OCI-LY7 (cell line): ENCODE measurements at regions not wholly inside any gene's neighbourhood (a gene's known extent, or its start where the extent isn't known, plus 50 kb on each side); places are given as distances from the start of the nearest gene placed in this dataset.
"Not testable (repeated sequence)": the region's sequence is repeated elsewhere in the genome, so short reads cannot be mapped to it uniquely, and the experiment has no call there.

Source experiments
- BruUV-seq: library from RNA; stranded (reverse); fragments of 400-500 nt; replicated peaks from 2 replicates; lab custom pipeline; 2021; lab: Mats Ljungman, UMichigan
- CTCF ChIA-PET: fragments of 300-600 bp; sonication (Branson Sonifier 250); formaldehyde crosslinking; loops from one replicate; lab custom pipeline; 2022; ENCODE audit warnings: antibody characterized with exemption; ENCODE audit not compliant: unreplicated experiment; lab: Charles Lee
- POLR2A ChIA-PET: fragments of 300-600 bp; sonication (Branson Sonifier 250); formaldehyde crosslinking; loops from one replicate; lab custom pipeline; 2022; ENCODE audit warnings: antibody characterized with exemption; lab: Charles Lee
- DNase-seq: peaks from one replicate; pipeline ENCODE4 v3.0.0-alpha.2; 2015; ENCODE audit warnings: low spot score
- H2AFZ ChIP-seq: fragments of 200-600 bp; sonication (generic), shearing (Covaris generic); 2 replicates; pipeline ENCODE4 v1.6.1; 2014; ENCODE audit warnings: mild to moderate bottlenecking, antibody characterized with exemption, low read length, moderate library complexity
- H3K27ac ChIP-seq: fragments of 200-600 bp; sonication (generic); 2 replicates; pipeline ENCODE4 v1.5.1; 2014; ENCODE audit warnings: mixed run types, low read depth, mild to moderate bottlenecking, moderate library complexity, low read length, inconsistent platforms; ENCODE audit not compliant: poor library complexity, severe bottlenecking
- H3K36me3 ChIP-seq: fragments of 200-600 bp; sonication (generic); 2 replicates; pipeline ENCODE4 v1.6.1; 2014; ENCODE audit warnings: mild to moderate bottlenecking, antibody characterized with exemption, low read length, moderate library complexity, mixed read lengths; ENCODE audit not compliant: insufficient read depth
- H3K4me1 ChIP-seq: fragments of 200-600 bp; sonication (generic); 2 replicates; pipeline ENCODE4 v1.5.1; 2014; ENCODE audit warnings: mild to moderate bottlenecking, low read length; ENCODE audit not compliant: insufficient read depth, poor library complexity, severe bottlenecking
- H3K4me2 ChIP-seq: fragments of 200-600 bp; sonication (generic); 2 replicates; pipeline ENCODE4 v1.6.1; 2014; ENCODE audit warnings: mild to moderate bottlenecking, low read length
- H3K4me3 ChIP-seq: fragments of 200-600 bp; sonication (generic); 2 replicates; pipeline ENCODE4 v1.5.1; 2014; ENCODE audit warnings: mild to moderate bottlenecking, low read depth, low read length; ENCODE audit not compliant: poor library complexity, severe bottlenecking
- H3K79me2 ChIP-seq: fragments of 200-600 bp; sonication (generic); 2 replicates; pipeline ENCODE4 v1.6.1; 2016; ENCODE audit warnings: low read depth, mild to moderate bottlenecking, low read length, moderate library complexity, mixed read lengths; ENCODE audit not compliant: insufficient read depth
- H3K9me2 ChIP-seq: fragments of 200-600 bp; sonication (generic); 2 replicates; pipeline ENCODE4 v1.6.1; 2016; ENCODE audit warnings: mild to moderate bottlenecking, low read length, mixed read lengths; ENCODE audit not compliant: insufficient read depth
- H3K9me3 ChIP-seq: fragments of 200-600 bp; sonication (generic); 2 replicates; pipeline ENCODE4 v1.6.1; 2014; ENCODE audit warnings: mild to moderate bottlenecking, mixed run types, low read length, mixed read lengths
- H4K20me1 ChIP-seq: fragments of 200-600 bp; sonication (generic); 2 replicates; pipeline ENCODE4 v1.6.1; 2014; ENCODE audit warnings: mild to moderate bottlenecking, antibody characterized with exemption, low read length, moderate library complexity, mixed read lengths; ENCODE audit not compliant: insufficient read depth
- EZH2phosphoT487 ChIP-seq: fragments of 200-600 bp; sonication (generic); IDR thresholded peaks from 2 replicates; pipeline ENCODE4 v1.6.1; 2018; ENCODE audit warnings: low read depth, borderline replicate concordance, mild to moderate bottlenecking, mixed run types, antibody characterized with exemption, low read length, moderate library complexity, mixed read lengths
- intact Hi-C: fragments of 100-400 bp; cut with micrococcal nuclease; formaldehyde crosslinking; loops from one replicate; pipeline ENCODE4 v1.10.0; 2022; ENCODE audit not compliant: unreplicated experiment
- TF ChIP-seq, protein P1 (sequence below): fragments of 200-600 bp; sonication (generic); conservative IDR thresholded peaks from 2 replicates; pipeline ENCODE4 v1.5.1; 2014; ENCODE audit warnings: mild to moderate bottlenecking, antibody characterized with exemption, low read length, moderate library complexity, mixed read lengths

DNA sequence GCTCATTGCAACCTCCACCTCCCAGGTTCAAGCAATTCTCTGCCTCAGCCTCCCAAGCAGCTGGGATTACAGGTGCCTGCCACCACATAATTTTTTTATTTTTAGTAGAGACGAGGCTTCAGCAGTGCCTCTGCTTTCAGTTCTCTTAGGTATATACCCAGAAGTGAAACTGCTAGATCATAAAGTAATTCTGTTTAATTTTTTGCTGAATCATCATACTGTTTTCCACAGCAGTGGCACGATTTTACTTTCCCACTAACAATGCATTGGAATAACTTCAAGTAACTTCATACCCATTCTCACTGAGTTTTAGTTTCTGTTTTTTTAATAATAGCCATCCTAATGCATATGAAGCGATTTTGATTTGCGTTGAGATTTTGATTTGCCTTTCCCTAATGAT, 148.0 kb upstream of the G2E3 start:
- Histone ChIP-seq H3K36me3 (no peaks in the 10 kb centered on the region), H3K4me1 (no peaks in the 10 kb centered on the region), H4K20me1 (no peaks in the 10 kb centered on the region), H3K9me3 (no peaks in the 10 kb centered on the region), H3K27ac (no peak overlapping the region), H3K4me2 (no peak overlapping the region), H3K79me2 (no peaks in the 10 kb centered on the region), H2AFZ (no peak overlapping the region), H3K4me3 (no peak overlapping the region), H3K9me2 (no peaks in the 10 kb centered on the region)
- intact Hi-C loops, result no loop called here
- BruUV-seq, result no TSS peak
- ChIA-PET CTCF (no interaction called here), POLR2A (interaction anchor here (0.6 to 0.7 kb wide), 2 partner anchors 9 to 1850 kb away, joined by 3 to 5 read pairs; no protein-coding TSS in a partner anchor)
- DNase-seq, result no peak
- no peak for TF ChIP-seq EZH2phosphoT487
- TF ChIP-seq, protein P1, sequence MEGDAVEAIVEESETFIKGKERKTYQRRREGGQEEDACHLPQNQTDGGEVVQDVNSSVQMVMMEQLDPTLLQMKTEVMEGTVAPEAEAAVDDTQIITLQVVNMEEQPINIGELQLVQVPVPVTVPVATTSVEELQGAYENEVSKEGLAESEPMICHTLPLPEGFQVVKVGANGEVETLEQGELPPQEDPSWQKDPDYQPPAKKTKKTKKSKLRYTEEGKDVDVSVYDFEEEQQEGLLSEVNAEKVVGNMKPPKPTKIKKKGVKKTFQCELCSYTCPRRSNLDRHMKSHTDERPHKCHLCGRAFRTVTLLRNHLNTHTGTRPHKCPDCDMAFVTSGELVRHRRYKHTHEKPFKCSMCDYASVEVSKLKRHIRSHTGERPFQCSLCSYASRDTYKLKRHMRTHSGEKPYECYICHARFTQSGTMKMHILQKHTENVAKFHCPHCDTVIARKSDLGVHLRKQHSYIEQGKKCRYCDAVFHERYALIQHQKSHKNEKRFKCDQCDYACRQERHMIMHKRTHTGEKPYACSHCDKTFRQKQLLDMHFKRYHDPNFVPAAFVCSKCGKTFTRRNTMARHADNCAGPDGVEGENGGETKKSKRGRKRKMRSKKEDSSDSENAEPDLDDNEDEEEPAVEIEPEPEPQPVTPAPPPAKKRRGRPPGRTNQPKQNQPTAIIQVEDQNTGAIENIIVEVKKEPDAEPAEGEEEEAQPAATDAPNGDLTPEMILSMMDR, result no peak

DNA sequence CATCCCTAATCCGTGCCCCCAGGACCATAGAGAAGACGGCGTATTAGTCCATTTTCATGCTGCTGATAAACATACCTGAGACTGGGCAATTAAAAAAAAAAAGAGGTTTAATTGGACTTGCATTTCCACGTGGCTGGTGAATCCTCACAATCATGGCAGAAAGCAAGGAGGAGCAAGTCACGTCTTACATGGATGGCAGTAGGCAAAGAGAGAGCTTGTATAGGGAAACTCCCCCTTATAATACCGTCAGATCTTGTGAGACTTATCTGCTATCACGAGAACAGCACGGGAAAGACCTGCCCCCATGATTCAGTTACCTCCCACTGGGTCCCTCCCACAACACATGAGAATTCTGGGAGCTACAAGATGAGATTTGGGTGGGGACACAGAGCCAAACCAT, 145.8 kb upstream of the G2E3 start:
- H3K9me3 ChIP-seq, H3K4me3 ChIP-seq, H3K79me2 ChIP-seq, intact Hi-C loops, CTCF ChIA-PET, H3K27ac ChIP-seq, BruUV-seq, H3K36me3 ChIP-seq, H2AFZ ChIP-seq, H4K20me1 ChIP-seq, H3K9me2 ChIP-seq, DNase-seq, H3K4me1 ChIP-seq, H3K4me2 ChIP-seq: not testable (repeated sequence)
- POLR2A ChIA-PET, result interaction anchor here (0.6 kb wide), 2 partner anchors 10 to 91 kb away, joined by 3 read pairs; no protein-coding TSS in a partner anchor

DNA sequence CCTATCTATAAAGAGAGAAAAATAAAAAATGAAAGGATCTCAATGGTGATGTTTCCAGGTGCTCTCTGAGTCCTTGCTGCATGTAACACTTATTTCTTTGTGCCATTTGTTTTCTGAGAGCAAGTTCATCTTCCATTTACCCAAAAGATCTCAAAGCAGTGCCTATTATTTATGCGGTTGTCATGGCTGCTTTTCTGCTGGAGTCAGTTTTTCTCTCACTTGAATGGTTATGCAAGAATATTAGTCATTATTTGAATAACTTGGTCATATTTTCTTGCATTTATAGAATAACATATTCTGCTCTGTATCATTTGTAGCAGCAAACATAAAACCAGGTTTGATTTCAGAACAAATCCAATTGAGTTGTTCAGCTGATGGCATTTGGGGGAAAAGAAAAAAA, 141.8 kb upstream of the G2E3 start:
- Histone ChIP-seq H3K4me1 (no peaks in the 10 kb centered on the region), H3K4me2 (no peak overlapping the region), H4K20me1 (no peaks in the 10 kb centered on the region), H2AFZ (no peak overlapping the region), H3K4me3 (no peak overlapping the region), H3K9me3 (no peaks in the 10 kb centered on the region), H3K9me2 (no peaks in the 10 kb centered on the region), H3K27ac (no peak overlapping the region), H3K36me3 (no peaks in the 10 kb centered on the region), H3K79me2 (no peaks in the 10 kb centered on the region)
- TF ChIP-seq EZH2phosphoT487, result no peak
- TF ChIP-seq, protein P1, result no peak
- ChIA-PET POLR2A (no interaction called here), CTCF (no interaction called here)
- no peak for DNase-seq
- intact Hi-C loops, result no loop called here
- BruUV-seq, result no TSS peak
